Body of pancreas (tissue), 4 donors: ENCODE measurements at regions not wholly inside any gene's neighbourhood (a gene's known extent, or its start where the extent isn't known, plus 50 kb on each side); places are given as distances from the start of the nearest gene placed in this dataset.

Source experiments
- CTCF ChIP-seq, 7 experiments: fragments of 450-650 bp in 4 of 7; fragments of 200-600 bp in 3 of 7; sonication (generic) in 3 of 7; IDR thresholded peaks; one replicate each; pipeline ENCODE4 v1.5.1; 2016 to 2019; ENCODE audit warnings: antibody characterized with exemption in 7 of 7
- POLR2A ChIP-seq, 3 donors: fragments of 450-650 bp; IDR thresholded peaks; one replicate each; pipeline ENCODE4 v1.6.1; 2016; ENCODE audit warnings: antibody characterized with exemption in 3 of 3, mild to moderate bottlenecking in 2 of 3

GRCh38 chr2:138439733-138440132 is 61.8 kb upstream of the SPOPL start:
- TF ChIP-seq POLR2A (IDR thresholded peaks at IDR 0.05) (no peak), CTCF (IDR thresholded peaks at IDR 0.05) (no peak)
